ENCODE measurements at regions not wholly inside any gene's neighbourhood (a gene's known extent, or its start where the extent isn't known, plus 50 kb on each side); places are given as distances from the start of the nearest gene placed in this dataset.

DNA sequence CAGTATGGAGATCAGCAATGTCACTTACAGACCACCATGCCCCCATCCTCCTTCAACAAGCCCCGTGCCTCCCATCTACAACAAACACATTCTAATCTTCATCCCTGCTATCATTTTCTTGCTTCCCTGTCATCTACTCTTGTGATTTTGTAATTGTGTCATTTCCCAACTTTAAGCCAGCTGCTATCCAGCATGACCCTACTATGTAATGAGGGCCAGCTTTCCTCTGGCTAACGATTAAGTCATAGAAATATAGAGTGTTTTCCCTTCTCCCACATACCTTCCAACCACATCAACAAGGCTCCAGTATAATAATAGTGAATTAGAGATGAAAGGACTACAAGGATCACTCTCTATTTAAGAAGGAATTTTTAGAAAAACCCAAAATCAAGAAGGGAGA, 607.0 kb downstream of the TENT5A start:
- no peak for TF ChIP-seq POLR2A (IDR thresholded peaks at IDR 0.05)
- TF ChIP-seq, protein P1, sequence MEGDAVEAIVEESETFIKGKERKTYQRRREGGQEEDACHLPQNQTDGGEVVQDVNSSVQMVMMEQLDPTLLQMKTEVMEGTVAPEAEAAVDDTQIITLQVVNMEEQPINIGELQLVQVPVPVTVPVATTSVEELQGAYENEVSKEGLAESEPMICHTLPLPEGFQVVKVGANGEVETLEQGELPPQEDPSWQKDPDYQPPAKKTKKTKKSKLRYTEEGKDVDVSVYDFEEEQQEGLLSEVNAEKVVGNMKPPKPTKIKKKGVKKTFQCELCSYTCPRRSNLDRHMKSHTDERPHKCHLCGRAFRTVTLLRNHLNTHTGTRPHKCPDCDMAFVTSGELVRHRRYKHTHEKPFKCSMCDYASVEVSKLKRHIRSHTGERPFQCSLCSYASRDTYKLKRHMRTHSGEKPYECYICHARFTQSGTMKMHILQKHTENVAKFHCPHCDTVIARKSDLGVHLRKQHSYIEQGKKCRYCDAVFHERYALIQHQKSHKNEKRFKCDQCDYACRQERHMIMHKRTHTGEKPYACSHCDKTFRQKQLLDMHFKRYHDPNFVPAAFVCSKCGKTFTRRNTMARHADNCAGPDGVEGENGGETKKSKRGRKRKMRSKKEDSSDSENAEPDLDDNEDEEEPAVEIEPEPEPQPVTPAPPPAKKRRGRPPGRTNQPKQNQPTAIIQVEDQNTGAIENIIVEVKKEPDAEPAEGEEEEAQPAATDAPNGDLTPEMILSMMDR (IDR thresholded peaks at IDR 0.05) = no peak

Data from testis (tissue), 2 donors.